GM12872 (cell line): ENCODE measurements at regions not wholly inside any gene's neighbourhood (a gene's known extent, or its start where the extent isn't known, plus 50 kb on each side); places are given as distances from the start of the nearest gene placed in this dataset.

Source experiments
- CTCF ChIP-seq: IDR thresholded peaks from 3 replicates; pipeline ENCODE4 v1.5.1; 2011; ENCODE audit warnings: low read depth, mild to moderate bottlenecking, low read length, moderate library complexity; ENCODE audit not compliant: insufficient read depth

GRCh38 chr2:150234787-150235446 is 252.6 kb downstream of the RND3 start:
- TF ChIP-seq CTCF = no peak

- TF ChIP-seq CTCF = no peak
Observed at GRCh38 chr2:150232871-150233270, 254.6 kb downstream of the RND3 start.

GRCh38 chr2:150232321-150232720 is 255.1 kb downstream of the RND3 start:
- TF ChIP-seq CTCF = no peak

GRCh38 chr2:150230616-150231015 is 256.9 kb downstream of the RND3 start:
- TF ChIP-seq CTCF = no peak

- TF ChIP-seq CTCF = no peak
Observed at GRCh38 chr2:150230004-150230403, 257.5 kb downstream of the RND3 start.

GRCh38 chr2:150228936-150229335 is 258.5 kb downstream of the RND3 start:
- no peak for TF ChIP-seq CTCF

- no peak for TF ChIP-seq CTCF
Observed at GRCh38 chr2:150225030-150225429, 262.4 kb downstream of the RND3 start.
